SK-N-SH (cell line): ENCODE measurements at regions not wholly inside any gene's neighbourhood (a gene's known extent, or its start where the extent isn't known, plus 50 kb on each side); places are given as distances from the start of the nearest gene placed in this dataset.

ENCODE experiments used
- CTCF ChIA-PET: fragments of 300-600, 350-600 bp; formaldehyde crosslinking; extraction: SDS; loops from one replicate; lab custom pipeline; 2021; lab: Yijun Ruan, JAX
- POLR2A ChIA-PET: fragments of 350-600 bp; sonication (Branson Sonifier 250); formaldehyde crosslinking; extraction: SDS; loops from one replicate; lab custom pipeline; 2020; ENCODE audit warnings: antibody characterized with exemption, inconsistent platforms; lab: Yijun Ruan, JAX
- DNase-seq: peaks from one replicate; pipeline ENCODE4 v3.0.0; 2012
- H2AFZ ChIP-seq: fragments of 200-600 bp; sonication (generic); 2 replicates; pipeline ENCODE4 v1.8.1; 2016; ENCODE audit warnings: antibody characterized with exemption, mild to moderate bottlenecking, low read depth
- H3F3A ChIP-seq: fragments of 200-600 bp; sonication (generic); replicated peaks from 2 replicates; pipeline ENCODE3; 2016; ENCODE audit warnings: antibody characterized with exemption, mild to moderate bottlenecking; ENCODE audit not compliant: insufficient read depth
- H3K27ac ChIP-seq, 2 experiments: fragments of 200-500 bp in 1 of 2; fragments of 200-600 bp in 1 of 2; sonication (Bioruptor generic) in 1 of 2; sonication (generic), shearing (Covaris generic) in 1 of 2; 2 replicates each; pipeline versions ENCODE4 v1.5.1 to v1.6.1; 2014 to 2016; ENCODE audit warnings: low read depth in 2 of 2, inconsistent platforms in 1 of 2, low read length in 1 of 2, mild to moderate bottlenecking in 1 of 2, mixed read lengths in 1 of 2
- H3K27me3 ChIP-seq: fragments of 200-600 bp; sonication (generic), shearing (Covaris generic); 2 replicates; pipeline ENCODE4 v1.6.1; 2016; ENCODE audit warnings: mixed run types; ENCODE audit not compliant: insufficient read depth
- H3K36me3 ChIP-seq, 2 experiments: fragments of 200-500 bp in 1 of 2; fragments of 200-600 bp in 1 of 2; sonication (Bioruptor generic) in 1 of 2; sonication (generic) in 1 of 2; replicated peaks in 1 of 2; 2 replicates each; pipeline versions ENCODE3 to v1.5.1; 2014 to 2016; ENCODE audit warnings: low read length in 1 of 2, mild to moderate bottlenecking in 1 of 2; ENCODE audit not compliant: insufficient read depth in 2 of 2, control insufficient read depth in 1 of 2
- H3K4me1 ChIP-seq, 2 experiments: fragments of 200-500 bp in 1 of 2; fragments of 200-600 bp in 1 of 2; sonication (Bioruptor generic) in 1 of 2; sonication (generic), shearing (Covaris generic) in 1 of 2; 2 replicates each; pipeline versions ENCODE4 v1.5.1 to v1.6.1; 2014 to 2016; ENCODE audit warnings: low read depth in 1 of 2, low read length in 1 of 2, mixed run types in 1 of 2; ENCODE audit not compliant: insufficient read depth in 2 of 2, control insufficient read depth in 1 of 2
- H3K4me2 ChIP-seq: fragments of 200-600 bp; sonication (generic), shearing (Covaris generic); 2 replicates; pipeline ENCODE4 v1.6.1; 2017; ENCODE audit warnings: mixed run types
- H3K4me3 ChIP-seq, 2 experiments: fragments of 200-500 bp in 1 of 2; fragments of 200-600 bp in 1 of 2; sonication (Bioruptor generic) in 1 of 2; sonication (generic), shearing (Covaris generic) in 1 of 2; 2 replicates each; pipeline versions ENCODE4 v1.5.1 to v1.8.1; 2014 to 2016; ENCODE audit warnings: low read depth in 2 of 2, inconsistent platforms in 1 of 2, low read length in 1 of 2, mild to moderate bottlenecking in 1 of 2, mixed read lengths in 1 of 2, moderate library complexity in 1 of 2
- H3K79me2 ChIP-seq: fragments of 200-600 bp; sonication (generic); 2 replicates; pipeline ENCODE4 v1.8.1; 2017; ENCODE audit warnings: mild to moderate bottlenecking; ENCODE audit not compliant: insufficient read depth
- H3K9ac ChIP-seq: fragments of 200-600 bp; sonication (generic); 2 replicates; pipeline ENCODE4 v1.6.1; 2017; ENCODE audit warnings: mixed run types
- H3K9me2 ChIP-seq: fragments of 200-600 bp; sonication (generic); 2 replicates; pipeline ENCODE4 v1.6.1; 2017; ENCODE audit warnings: mixed run types
- H3K9me3 ChIP-seq: fragments of 200-600 bp; sonication (generic); 2 replicates; pipeline ENCODE4 v1.6.1; 2017; ENCODE audit warnings: mixed run types, mild to moderate bottlenecking, moderate library complexity
- H4K20me1 ChIP-seq: fragments of 200-600 bp; sonication (generic); 2 replicates; pipeline ENCODE4 v1.6.1; 2017; ENCODE audit warnings: mild to moderate bottlenecking, mixed run types; ENCODE audit not compliant: insufficient read depth
- ELF1 ChIP-seq: IDR thresholded peaks from 2 replicates; pipeline ENCODE4 v1.4.0; 2012
- EZH2phosphoT487 ChIP-seq: fragments of 200-600 bp; sonication (generic); IDR thresholded peaks from 2 replicates; pipeline ENCODE4 v1.6.1; 2017; ENCODE audit warnings: low read depth, mixed run types, mild to moderate bottlenecking, antibody characterized with exemption, moderate library complexity, borderline replicate concordance
- FOXJ3 ChIP-seq: sonication (generic); formaldehyde crosslinking; IDR thresholded peaks from 2 replicates; pipeline ENCODE4 v1.5.1; 2020; ENCODE audit warnings: mild to moderate bottlenecking, missing genetic modification reagents
- FOXM1 ChIP-seq: IDR thresholded peaks from 2 replicates; pipeline ENCODE4 v1.4.0; 2012; ENCODE audit warnings: low read depth, mild to moderate bottlenecking
- MEF2A ChIP-seq: IDR thresholded peaks from 2 replicates; pipeline ENCODE4 v1.4.0; 2012; ENCODE audit warnings: low read depth, borderline replicate concordance
- MXI1 ChIP-seq: IDR thresholded peaks from 2 replicates; pipeline ENCODE4 v1.6.1; 2012; ENCODE audit warnings: mild to moderate bottlenecking, low read depth, low read length, improper control_type of control experiment
- NRF1 ChIP-seq: IDR thresholded peaks from 2 replicates; pipeline ENCODE4 v1.6.1; 2012; ENCODE audit warnings: low read depth, mild to moderate bottlenecking, low read length
- POLR2AphosphoS5 ChIP-seq: IDR thresholded peaks from 2 replicates; pipeline ENCODE4 v1.6.1; 2012; ENCODE audit warnings: low read depth, low read length
- RFX5 ChIP-seq: IDR thresholded peaks from 2 replicates; pipeline ENCODE4 v1.6.1; 2012; ENCODE audit warnings: mild to moderate bottlenecking, improper control_type of control experiment, low read length
- SIN3A ChIP-seq: IDR thresholded peaks from 2 replicates; pipeline ENCODE4 v1.6.1; 2012; ENCODE audit warnings: low read depth, mild to moderate bottlenecking, low read length, moderate library complexity, borderline replicate concordance
- SMC3 ChIP-seq: IDR thresholded peaks from 2 replicates; pipeline ENCODE4 v1.6.1; 2012; ENCODE audit warnings: low read depth, low read length, improper control_type of control experiment
- TCF12 ChIP-seq: IDR thresholded peaks from 2 replicates; pipeline ENCODE4 v1.4.0; 2012
- WGBS: methylation state at CpG from one replicate; pipeline ENCODE4 v1.1.6; 2017; ENCODE audit warnings: low lambda C conversion rate; 5-methylcytosine and 5-hydroxymethylcytosine counted together
- TF ChIP-seq, protein P1 (sequence below): fragments of 150-350 bp; IDR thresholded peaks from 2 replicates; pipeline ENCODE4 v1.6.1; 2016; ENCODE audit warnings: mild to moderate bottlenecking, low read depth, low read length
- TF ChIP-seq, protein P2 (sequence below): IDR thresholded peaks from 2 replicates; pipeline ENCODE4; 2012
- TF ChIP-seq, protein P3 (sequence below): IDR thresholded peaks from 2 replicates; pipeline ENCODE4 v1.4.0; 2012; ENCODE audit warnings: low read depth, borderline replicate concordance
- TF ChIP-seq, protein P4 (sequence below): IDR thresholded peaks from 2 replicates; pipeline ENCODE4 v1.4.0; 2012; ENCODE audit warnings: low read depth, borderline replicate concordance

DNA sequence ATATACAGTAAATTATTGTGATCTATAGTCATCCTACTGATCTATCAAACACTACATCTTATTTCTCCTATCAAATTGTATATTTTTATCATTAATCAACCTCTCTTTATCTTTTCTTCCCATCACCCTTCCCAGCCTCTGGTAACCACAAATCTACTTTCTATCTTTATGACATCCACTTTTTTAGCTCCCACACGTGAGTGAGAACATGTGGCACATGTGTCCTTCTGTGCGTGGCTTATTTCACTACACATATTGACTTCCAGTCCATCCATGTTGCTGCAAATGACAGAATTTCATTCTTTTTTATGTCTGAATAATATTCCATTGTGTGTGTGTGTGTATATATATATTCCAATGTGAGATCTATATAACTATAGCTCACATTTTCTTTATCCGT, 67.8 kb upstream of the TBX5 start:
- Histone ChIP-seq H4K20me1 (no peaks in the 10 kb centered on the region), H3K27ac (no peak overlapping the region), H3K9me2 (no peaks in the 10 kb centered on the region), H2AFZ (no peak overlapping the region), H3F3A (no peaks in the 10 kb centered on the region), H3K36me3 (no peaks in the 10 kb centered on the region), H3K27me3 (peaks cover 29% of the 10 kb centered on the region), H3K4me2 (no peak overlapping the region), H3K4me1 (no peaks in the 10 kb centered on the region), H3K9me3 (no peaks in the 10 kb centered on the region), H3K4me3 (no peak overlapping the region), H3K9ac (no peak overlapping the region)
- 18% methylated on average over 3 of the region's 3 CpGs for WGBS
- no peak for DNase-seq
- POLR2A ChIA-PET, result no interaction called here
- CTCF ChIA-PET, result interaction anchor here (1.5 to 1.8 kb wide), 2 partner anchors 35 to 493 kb away, joined by 3 to 4 read pairs; no protein-coding TSS in a partner anchor
- TF ChIP-seq NRF1 (no peak), ELF1 (no peak), MXI1 (no peak)
- TF ChIP-seq, protein P1, sequence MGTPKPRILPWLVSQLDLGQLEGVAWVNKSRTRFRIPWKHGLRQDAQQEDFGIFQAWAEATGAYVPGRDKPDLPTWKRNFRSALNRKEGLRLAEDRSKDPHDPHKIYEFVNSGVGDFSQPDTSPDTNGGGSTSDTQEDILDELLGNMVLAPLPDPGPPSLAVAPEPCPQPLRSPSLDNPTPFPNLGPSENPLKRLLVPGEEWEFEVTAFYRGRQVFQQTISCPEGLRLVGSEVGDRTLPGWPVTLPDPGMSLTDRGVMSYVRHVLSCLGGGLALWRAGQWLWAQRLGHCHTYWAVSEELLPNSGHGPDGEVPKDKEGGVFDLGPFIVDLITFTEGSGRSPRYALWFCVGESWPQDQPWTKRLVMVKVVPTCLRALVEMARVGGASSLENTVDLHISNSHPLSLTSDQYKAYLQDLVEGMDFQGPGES, result no peak
- TF ChIP-seq, protein P2, sequence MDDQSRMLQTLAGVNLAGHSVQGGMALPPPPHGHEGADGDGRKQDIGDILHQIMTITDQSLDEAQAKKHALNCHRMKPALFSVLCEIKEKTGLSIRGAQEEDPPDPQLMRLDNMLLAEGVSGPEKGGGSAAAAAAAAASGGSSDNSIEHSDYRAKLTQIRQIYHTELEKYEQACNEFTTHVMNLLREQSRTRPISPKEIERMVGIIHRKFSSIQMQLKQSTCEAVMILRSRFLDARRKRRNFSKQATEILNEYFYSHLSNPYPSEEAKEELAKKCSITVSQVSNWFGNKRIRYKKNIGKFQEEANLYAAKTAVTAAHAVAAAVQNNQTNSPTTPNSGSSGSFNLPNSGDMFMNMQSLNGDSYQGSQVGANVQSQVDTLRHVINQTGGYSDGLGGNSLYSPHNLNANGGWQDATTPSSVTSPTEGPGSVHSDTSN, result no peak
- TF ChIP-seq, all 33 proteins: peak for 0
- H3K79me2 ChIP-seq, result no peaks in the 10 kb centered on the region

DNA sequence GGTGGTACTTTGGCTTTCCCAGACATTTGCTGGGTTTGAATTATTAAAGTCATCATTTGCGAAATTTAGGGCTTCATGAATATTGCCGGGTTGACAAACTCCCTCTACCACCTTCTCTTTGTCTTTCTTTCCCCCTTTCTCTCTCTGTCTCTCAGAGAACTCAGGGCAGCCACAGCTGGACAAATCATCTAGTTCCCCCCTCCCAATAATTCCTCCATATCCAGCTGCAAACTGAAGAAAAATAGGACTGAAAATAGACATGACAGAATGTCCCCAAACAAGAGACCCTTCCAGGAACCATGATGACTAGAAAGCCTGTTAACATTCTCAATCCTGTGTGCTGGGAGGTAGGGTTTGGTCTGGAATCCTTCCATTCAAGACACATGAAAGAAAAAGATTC, 67.1 kb upstream of the TBX5 start:
- Histone ChIP-seq H3K9me2 (no peaks in the 10 kb centered on the region), H3F3A (no peaks in the 10 kb centered on the region), H3K27ac (no peak overlapping the region), H3K9me3 (no peaks in the 10 kb centered on the region), H3K4me1 (no peaks in the 10 kb centered on the region), H3K9ac (no peak overlapping the region), H2AFZ (no peak overlapping the region), H3K4me3 (no peak overlapping the region), H4K20me1 (no peaks in the 10 kb centered on the region), H3K36me3 (no peaks in the 10 kb centered on the region)
- ChIA-PET POLR2A (no interaction called here), CTCF (interaction anchor here (1.5 to 1.8 kb wide), 2 partner anchors 36 to 492 kb away, joined by 3 to 4 read pairs; no protein-coding TSS in a partner anchor)
- no peak for DNase-seq
- TF ChIP-seq SIN3A (no peak), FOXJ3 (CRISPR knock-in tag) (no peak), FOXM1 (no peak)
- TF ChIP-seq, all 33 proteins: peak for 0
- Histone ChIP-seq H3K4me2 (no peak overlapping the region), H3K27me3 (peaks cover 22% of the 10 kb centered on the region), H3K79me2 (no peaks in the 10 kb centered on the region)
- 2% methylated on average over 2 of the region's 2 CpGs for WGBS

DNA sequence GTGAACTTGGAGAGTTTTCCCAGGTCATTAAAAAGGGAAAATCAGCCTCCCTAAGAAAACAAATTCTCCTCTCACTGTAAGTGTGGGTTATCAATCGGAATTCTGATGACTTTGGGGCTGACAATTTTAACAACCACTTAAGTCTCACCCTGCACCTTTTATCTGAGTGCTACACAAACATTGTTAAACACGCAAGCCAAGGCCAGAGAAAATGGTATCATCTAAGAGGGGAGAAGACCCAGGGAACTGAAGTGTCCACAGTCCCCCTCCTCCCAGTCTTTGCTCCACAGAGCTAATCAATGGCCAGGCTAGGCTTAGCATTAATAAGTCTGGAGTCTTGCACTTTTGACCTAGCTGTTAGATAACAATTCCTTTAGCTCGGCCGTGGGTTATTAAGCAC, 51.7 kb upstream of the TBX5 start:
- no peaks in the 10 kb centered on the region for H3F3A ChIP-seq
- no peak overlapping the region for H3K4me3 ChIP-seq
- WGBS, result 1% methylated on average over 4 of the region's 4 CpGs
- H3K9me3 ChIP-seq, result no peaks in the 10 kb centered on the region
- CTCF ChIA-PET, result no interaction called here
- no peak for TF ChIP-seq MEF2A
- TF ChIP-seq RFX5, result no peak
- no peak for TF ChIP-seq POLR2AphosphoS5
- TF ChIP-seq, protein P3, sequence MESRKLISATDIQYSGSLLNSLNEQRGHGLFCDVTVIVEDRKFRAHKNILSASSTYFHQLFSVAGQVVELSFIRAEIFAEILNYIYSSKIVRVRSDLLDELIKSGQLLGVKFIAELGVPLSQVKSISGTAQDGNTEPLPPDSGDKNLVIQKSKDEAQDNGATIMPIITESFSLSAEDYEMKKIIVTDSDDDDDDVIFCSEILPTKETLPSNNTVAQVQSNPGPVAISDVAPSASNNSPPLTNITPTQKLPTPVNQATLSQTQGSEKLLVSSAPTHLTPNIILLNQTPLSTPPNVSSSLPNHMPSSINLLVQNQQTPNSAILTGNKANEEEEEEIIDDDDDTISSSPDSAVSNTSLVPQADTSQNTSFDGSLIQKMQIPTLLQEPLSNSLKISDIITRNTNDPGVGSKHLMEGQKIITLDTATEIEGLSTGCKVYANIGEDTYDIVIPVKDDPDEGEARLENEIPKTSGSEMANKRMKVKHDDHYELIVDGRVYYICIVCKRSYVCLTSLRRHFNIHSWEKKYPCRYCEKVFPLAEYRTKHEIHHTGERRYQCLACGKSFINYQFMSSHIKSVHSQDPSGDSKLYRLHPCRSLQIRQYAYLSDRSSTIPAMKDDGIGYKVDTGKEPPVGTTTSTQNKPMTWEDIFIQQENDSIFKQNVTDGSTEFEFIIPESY, result no peak
- no peak for TF ChIP-seq EZH2phosphoT487
- TF ChIP-seq SMC3, result no peak
- no peak for TF ChIP-seq TCF12
- TF ChIP-seq, protein P4, sequence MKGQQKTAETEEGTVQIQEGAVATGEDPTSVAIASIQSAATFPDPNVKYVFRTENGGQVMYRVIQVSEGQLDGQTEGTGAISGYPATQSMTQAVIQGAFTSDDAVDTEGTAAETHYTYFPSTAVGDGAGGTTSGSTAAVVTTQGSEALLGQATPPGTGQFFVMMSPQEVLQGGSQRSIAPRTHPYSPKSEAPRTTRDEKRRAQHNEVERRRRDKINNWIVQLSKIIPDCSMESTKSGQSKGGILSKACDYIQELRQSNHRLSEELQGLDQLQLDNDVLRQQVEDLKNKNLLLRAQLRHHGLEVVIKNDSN, result no peak
- H3K27ac ChIP-seq, result no peak overlapping the region
- H3K4me1 ChIP-seq, result no peaks in the 10 kb centered on the region
- POLR2A ChIA-PET, result no interaction called here
- H3K9me2 ChIP-seq, result no peaks in the 10 kb centered on the region
- no peak overlapping the region for H2AFZ ChIP-seq
- no peak overlapping the region for H3K9ac ChIP-seq
- H3K27me3 ChIP-seq, result no peaks in the 10 kb centered on the region; the same call in 1 of the 2 replicates
- no peak for DNase-seq
- no peaks in the 10 kb centered on the region for H3K79me2 ChIP-seq
- H4K20me1 ChIP-seq, result no peaks in the 10 kb centered on the region
- no peaks in the 10 kb centered on the region for H3K36me3 ChIP-seq
- no peak overlapping the region for H3K4me2 ChIP-seq
